ENCODE measurements at regions not wholly inside any gene's neighbourhood (a gene's known extent, or its start where the extent isn't known, plus 50 kb on each side); places are given as distances from the start of the nearest gene placed in this dataset.

GRCh38 chr3:103319912-103320311 is 885.1 kb downstream of the ZPLD1 start:
- Histone ChIP-seq H3K36me3 (ENCODE audit: control insufficient read depth in 2 of 4, insufficient read depth in 4 of 4, low read length in 3 of 4) (no peaks in the 10 kb centered on the region), H4K8ac (ENCODE audit: extremely low read depth, insufficient read depth, low read length) (no peak overlapping the region), H3K9me3 (ENCODE audit: insufficient read depth in 2 of 2, low read depth in 1 of 2, low read length in 1 of 2) (0 out of 4 replicates have a peak, but pooled peaks cover 0 to 2% of the 10 kb centered on the region in 2 experiments), H3K4me3 (ENCODE audit: extremely low read depth in 1 of 4, insufficient read depth in 2 of 4, low read depth in 3 of 4, low read length in 4 of 4) (peak overlapping the region in 1 of 4 experiments; percentile 25; a peak in 1 of 8 replicates), H3K79me2 (ENCODE audit: control insufficient read depth in 1 of 2, insufficient read depth in 2 of 2, low read length in 2 of 2) (no peaks in the 10 kb centered on the region), H2AFZ (ENCODE audit: low read length) (no peak overlapping the region), H3K9ac (replicated peaks in 1 of 4; ENCODE audit: extremely low read depth in 1 of 4, low read depth in 3 of 4, low read length in 3 of 4) (no peak overlapping the region), H4K20me1 (replicated peaks in 1 of 2; ENCODE audit: control insufficient read depth in 1 of 2, insufficient read depth in 2 of 2, low read length in 2 of 2) (no peaks in the 10 kb centered on the region), H2BK12ac (ENCODE audit: low read depth, low read length) (no peak overlapping the region), H2BK120ac (replicated peaks; ENCODE audit: low read depth, low read length) (no peak overlapping the region), H2BK5ac (ENCODE audit: low read depth, low read length) (no peak overlapping the region), H3K4ac (replicated peaks; ENCODE audit: insufficient read length, low read depth, low read length) (no peak overlapping the region), H3K27me3 (replicated peaks in 1 of 4; ENCODE audit: control insufficient read depth in 3 of 4, extremely low read depth in 1 of 4, insufficient read depth in 3 of 4, low read length in 3 of 4) (no peaks in the 10 kb centered on the region), H4K5ac (ENCODE audit: insufficient read length, low read depth, low read length) (no peak overlapping the region), H3K23ac (ENCODE audit: insufficient read length) (no peak overlapping the region), H3K23me2 (ENCODE audit: low read depth, low read length) (no peaks in the 10 kb centered on the region), H3K4me2 (ENCODE audit: insufficient read depth in 1 of 2, low read depth in 2 of 2, low read length in 2 of 2) (no peak overlapping the region), H3K18ac (ENCODE audit: extremely low read depth, low read length) (no peak overlapping the region), H2BK15ac (ENCODE audit: low read length) (no peak overlapping the region), H3K56ac (replicated peaks; ENCODE audit: insufficient read length, low read depth, low read length) (no peak overlapping the region), H4K91ac (replicated peaks; ENCODE audit: insufficient read length, low read length) (no peak overlapping the region), H2BK20ac (ENCODE audit: low read length) (no peak overlapping the region), H3K14ac (ENCODE audit: insufficient read length) (no peak overlapping the region), H3K27ac (ENCODE audit: low read depth, low read length) (no peak overlapping the region), H3K79me1 (ENCODE audit: low read depth, low read length) (no peaks in the 10 kb centered on the region), H2AK5ac (ENCODE audit: low read depth, low read length) (no peak overlapping the region), H3K4me1 (replicated peaks in 1 of 4; ENCODE audit: control insufficient read depth in 3 of 4, insufficient read depth in 4 of 4, low read length in 3 of 4) (peaks cover 0 to 3% (median 0%) of the 10 kb centered on the region in 4 experiments; a peak in 1 of 7 replicates)
- WGBS, 2 experiments (ENCODE audit: extremely low coverage in 1 of 2, insufficient coverage in 1 of 2, insufficient read length in 1 of 2, insufficient replicate concordance in 2 of 2, low coverage in 1 of 2, low lambda C conversion rate in 2 of 2, missing lambda C conversion rate in 1 of 2), result 68% methylated on average over 2 of the region's 2 CpGs; no CpG with 5 or more reads in 1 of the 2 experiments
- ChIA-PET POLR2A (ENCODE audit: partially characterized antibody) (interaction anchor here (0.9 kb wide), 1 partner anchor 90 kb away, joined by 3 read pairs; no protein-coding TSS in a partner anchor), CTCF (ENCODE audit: partially characterized antibody) (interaction anchor here (0.9 kb wide), 1 partner anchor 73 kb away, joined by 4 read pairs; no protein-coding TSS in a partner anchor)
- no peak for FAIRE-seq
- DNase-seq (ENCODE audit: low read depth in 1 of 2, low spot score in 2 of 2), result no peak
- TF ChIP-seq YY1 (IDR thresholded peaks at IDR 0.05; ENCODE audit: low read depth, low read length) (no peak), TEAD4 (IDR thresholded peaks at IDR 0.05; ENCODE audit: low read depth, low read length) (peak; percentile 90)
